OCI-M2 (cell line): ENCODE measurements at regions not wholly inside any gene's neighbourhood (a gene's known extent, or its start where the extent isn't known, plus 50 kb on each side); places are given as distances from the start of the nearest gene placed in this dataset.

ENCODE experiments used
- DNase-seq: peaks from one replicate; lab custom pipeline; 2025; ENCODE audit not compliant: unreplicated experiment; lab: John Stamatoyannopoulos, UW

GRCh38 chr4:178347111-178347510 lies 904.9 kb upstream of the AGA start:
- DNase-seq, result no peak

- no peak for DNase-seq
Observed at GRCh38 chr4:178349601-178350000, 907.4 kb upstream of the AGA start.

- no peak for DNase-seq
Observed at GRCh38 chr4:178351185-178351584, 908.9 kb upstream of the AGA start.

GRCh38 chr4:178356725-178357124 lies 914.5 kb upstream of the AGA start:
- DNase-seq, result no peak

- no peak for DNase-seq
Observed at GRCh38 chr4:178385481-178385880, 943.2 kb upstream of the AGA start.

- no peak for DNase-seq
Observed at GRCh38 chr4:178387756-178388155, 945.5 kb upstream of the AGA start.

- no peak for DNase-seq
Observed at GRCh38 chr4:178395798-178396197, 953.6 kb upstream of the AGA start.

- DNase-seq, result no peak
Observed at GRCh38 chr4:178412455-178412854, 970.2 kb upstream of the AGA start.

GRCh38 chr4:178414042-178414441 lies 971.8 kb upstream of the AGA start:
- DNase-seq, result no peak

GRCh38 chr4:178414881-178415446 lies 972.7 kb upstream of the AGA start:
- no peak for DNase-seq

- DNase-seq, result no peak
Observed at GRCh38 chr4:178415925-178416324, 973.7 kb upstream of the AGA start.

- no peak for DNase-seq
Observed at GRCh38 chr4:178423366-178423765, 981.1 kb upstream of the AGA start.

GRCh38 chr4:178426871-178427270 lies 984.6 kb upstream of the AGA start:
- DNase-seq, result no peak

GRCh38 chr4:178427663-178428062 lies 985.4 kb upstream of the AGA start:
- no peak for DNase-seq

GRCh38 chr4:178448372-178449035 lies 1006.3 kb upstream of the AGA start:
- DNase-seq, result no peak

GRCh38 chr4:178450614-178451013 lies 1008.4 kb upstream of the AGA start:
- DNase-seq, result no peak

- DNase-seq, result no peak
Observed at GRCh38 chr4:178453057-178453456, 1010.8 kb upstream of the AGA start.

- DNase-seq, result no peak
Observed at GRCh38 chr4:178457286-178457685, 1015.0 kb upstream of the AGA start.

GRCh38 chr4:178462710-178463109 lies 1020.5 kb upstream of the AGA start:
- DNase-seq, result no peak

- no peak for DNase-seq
Observed at GRCh38 chr4:178463747-178464146, 1021.5 kb upstream of the AGA start.

GRCh38 chr4:178470996-178471784 lies 1029.0 kb upstream of the AGA start:
- DNase-seq, result no peak

- no peak for DNase-seq
Observed at GRCh38 chr4:178471994-178472393, 1029.8 kb upstream of the AGA start.
